Urinary bladder (tissue), 3 donors: ENCODE measurements at regions not wholly inside any gene's neighbourhood (a gene's known extent, or its start where the extent isn't known, plus 50 kb on each side); places are given as distances from the start of the nearest gene placed in this dataset.
"Not testable (repeated sequence)": the region's sequence is repeated elsewhere in the genome, so short reads cannot be mapped to it uniquely, and the experiment has no call there.

ENCODE experiments used
- DNase-seq: peaks from one replicate; pipeline ENCODE4 v3.0.0-alpha.2; 2015; ENCODE audit errors: extremely low spot score
- H3K27ac ChIP-seq: one replicate; pipeline ENCODE4 v1.5.1; 2013; ENCODE audit warnings: low read depth, mild to moderate bottlenecking, moderate library complexity
- H3K36me3 ChIP-seq: one replicate; pipeline ENCODE4 v1.6.1; 2013; ENCODE audit warnings: mild to moderate bottlenecking, moderate library complexity; ENCODE audit not compliant: insufficient read depth
- H3K4me1 ChIP-seq: one replicate; pipeline ENCODE4 v1.6.1; 2013; ENCODE audit warnings: mild to moderate bottlenecking, moderate library complexity; ENCODE audit not compliant: insufficient read depth
- H3K4me3 ChIP-seq: one replicate; pipeline ENCODE4 v1.5.1; 2013; ENCODE audit warnings: low read depth, low read length
- WGBS: extraction: QIAGEN DNeasy Blood & Tissue Kit; methylation state at CpG from one replicate; pipeline ENCODE4 v1.1.7; 2013; 5-methylcytosine and 5-hydroxymethylcytosine counted together
- donor health status: healthy with polysubstance abuse.
- donor health status: healthy.

DNA sequence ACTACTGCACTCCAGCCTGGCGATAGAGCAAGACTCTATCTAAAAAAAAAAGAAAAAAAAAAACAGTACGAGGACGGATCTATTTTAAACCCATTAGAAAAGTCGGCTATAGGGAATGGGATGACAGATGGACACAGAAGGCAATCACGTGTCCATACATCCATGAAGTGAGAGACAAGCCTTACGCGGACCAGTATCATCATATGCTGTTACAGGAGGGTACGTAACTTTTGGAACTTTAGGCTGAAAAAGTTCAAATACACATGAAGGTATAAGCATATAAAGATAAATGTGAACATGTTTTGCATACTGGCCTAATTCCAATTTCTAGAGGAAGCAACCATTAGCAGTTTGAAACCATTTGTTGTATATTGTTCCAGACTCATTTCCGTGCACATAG is 109.8 kb upstream of the EXOC2 start:
- H3K4me1 ChIP-seq, result no peaks in the 10 kb centered on the region
- DNase-seq, result no peak
- no peak overlapping the region for H3K27ac ChIP-seq
- H3K36me3 ChIP-seq, result no peaks in the 10 kb centered on the region
- no peak overlapping the region for H3K4me3 ChIP-seq
- WGBS, result 73% methylated on average over 9 of the region's 9 CpGs

DNA sequence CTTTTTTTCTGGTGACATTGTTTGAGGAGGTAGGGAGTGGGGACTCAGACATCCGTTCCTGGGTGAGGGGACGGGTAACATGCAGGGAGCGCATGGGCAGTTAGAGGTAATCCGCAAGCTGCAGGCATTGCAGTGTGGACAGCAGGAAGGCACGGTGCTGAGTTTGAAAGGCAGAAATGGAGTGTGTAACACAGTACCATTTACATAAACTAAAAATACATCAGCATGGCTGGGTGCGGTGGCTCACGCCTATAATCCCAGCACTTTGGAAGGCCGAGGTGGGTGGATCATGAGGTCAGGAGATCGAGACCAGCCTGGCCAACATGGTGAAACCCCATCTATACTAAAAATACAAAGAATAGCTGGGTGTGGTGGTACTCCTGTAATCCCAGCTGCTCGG is 109.3 kb upstream of the EXOC2 start:
- not testable (repeated sequence) for H3K36me3 ChIP-seq, H3K27ac ChIP-seq, H3K4me1 ChIP-seq, H3K4me3 ChIP-seq, DNase-seq
- 84% methylated on average over 10 of the region's 10 CpGs for WGBS

DNA sequence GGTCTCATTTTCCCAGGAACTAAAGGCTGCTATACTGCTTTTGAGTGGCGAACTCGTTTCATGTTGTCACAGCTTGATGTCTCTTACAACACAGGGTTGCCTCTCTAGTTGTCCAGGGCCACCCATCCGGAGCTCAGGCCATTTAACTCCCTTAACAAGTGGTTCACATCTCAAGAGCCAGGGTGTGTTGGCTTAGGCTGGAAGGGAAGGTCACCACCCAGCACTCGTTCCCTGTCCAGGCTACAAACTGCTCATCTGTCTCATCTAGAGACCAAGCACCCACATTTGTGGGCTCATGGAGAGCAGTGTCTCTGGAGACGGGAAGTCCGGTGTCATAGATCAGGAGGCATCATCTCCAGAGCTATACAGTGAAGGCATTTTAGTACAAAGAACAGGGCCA is 106.8 kb upstream of the EXOC2 start:
- WGBS, result 83% methylated on average over 6 of the region's 6 CpGs
- H3K36me3 ChIP-seq, result no peaks in the 10 kb centered on the region

DNA sequence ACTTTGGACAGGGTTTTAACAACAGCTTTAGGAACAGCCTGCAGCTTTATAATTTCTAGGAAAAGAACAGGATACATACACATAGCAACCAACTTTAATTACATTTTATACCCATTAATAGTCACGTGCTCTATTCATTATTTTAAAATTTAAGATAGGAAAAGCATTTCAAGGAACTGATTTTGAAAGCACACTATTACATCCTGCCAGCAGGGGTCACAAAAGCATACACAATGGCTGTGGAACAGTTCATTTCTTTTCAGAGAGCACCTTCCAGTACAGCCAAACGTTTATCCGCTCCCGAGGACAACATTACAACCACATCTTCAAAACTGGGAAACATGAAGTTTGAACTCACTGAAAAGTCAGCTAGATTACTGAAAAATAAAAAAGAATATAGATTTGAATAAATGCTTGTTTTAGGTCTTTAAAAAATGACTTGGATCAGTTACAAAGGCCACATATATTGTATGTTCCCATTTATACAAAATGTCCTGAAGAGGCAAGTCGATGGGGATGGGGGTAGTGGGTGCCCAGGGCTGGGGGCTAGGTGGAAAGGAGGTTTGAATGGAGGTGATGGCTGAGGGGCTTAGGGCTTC is 104.6 kb upstream of the EXOC2 start:
- peak; percentile 31 for DNase-seq
- no peak overlapping the region for H3K27ac ChIP-seq

More for the DNA sequence above, 106.8 kb upstream of the EXOC2 start:
- Histone ChIP-seq H3K4me1 (no peaks in the 10 kb centered on the region), H3K4me3 (no peak overlapping the region), H3K27ac (no peak overlapping the region)
- no peak for DNase-seq

DNA sequence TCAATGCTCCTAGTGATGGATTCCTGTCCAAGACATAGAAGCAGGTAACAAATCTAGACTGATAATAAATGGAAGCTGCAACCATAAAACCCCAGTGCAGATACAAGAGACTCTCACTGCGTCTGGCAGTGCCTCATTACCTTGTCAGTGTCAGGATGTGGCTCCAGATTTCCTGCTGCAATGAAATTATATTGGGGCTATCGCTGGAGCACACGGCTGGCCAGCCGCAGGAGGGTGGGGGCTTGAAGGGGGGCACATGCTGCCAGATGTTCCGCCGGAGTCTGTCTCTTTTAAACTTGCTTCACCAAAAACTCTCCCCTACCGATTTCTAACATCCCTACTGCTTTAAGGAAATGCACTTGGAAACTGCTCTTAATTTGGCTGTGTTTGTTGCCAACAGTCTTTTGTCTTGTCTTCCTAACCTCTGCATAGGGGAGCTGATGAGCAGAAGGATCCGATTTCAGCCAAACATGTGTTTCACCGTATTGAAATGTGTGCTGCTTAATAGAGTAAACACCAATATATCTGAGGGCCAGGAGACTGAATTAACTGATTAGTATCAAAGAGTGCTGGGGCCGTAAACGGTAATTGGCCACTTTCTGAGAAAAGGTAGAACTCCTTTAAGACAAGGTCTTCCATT is 102.2 kb upstream of the EXOC2 start:
- DNase-seq, result no peak
- no peaks in the 10 kb centered on the region for H3K36me3 ChIP-seq
- 22% methylated on average over 11 of the region's 11 CpGs for WGBS
- H3K4me1 ChIP-seq, result no peaks in the 10 kb centered on the region
- no peak overlapping the region for H3K27ac ChIP-seq
- H3K4me3 ChIP-seq, result no peak overlapping the region

More for the DNA sequence above, 104.6 kb upstream of the EXOC2 start:
- WGBS, result 9% methylated on average over 5 of the region's 5 CpGs
- Histone ChIP-seq H3K4me3 (no peak overlapping the region), H3K4me1 (no peaks in the 10 kb centered on the region), H3K36me3 (no peaks in the 10 kb centered on the region)

DNA sequence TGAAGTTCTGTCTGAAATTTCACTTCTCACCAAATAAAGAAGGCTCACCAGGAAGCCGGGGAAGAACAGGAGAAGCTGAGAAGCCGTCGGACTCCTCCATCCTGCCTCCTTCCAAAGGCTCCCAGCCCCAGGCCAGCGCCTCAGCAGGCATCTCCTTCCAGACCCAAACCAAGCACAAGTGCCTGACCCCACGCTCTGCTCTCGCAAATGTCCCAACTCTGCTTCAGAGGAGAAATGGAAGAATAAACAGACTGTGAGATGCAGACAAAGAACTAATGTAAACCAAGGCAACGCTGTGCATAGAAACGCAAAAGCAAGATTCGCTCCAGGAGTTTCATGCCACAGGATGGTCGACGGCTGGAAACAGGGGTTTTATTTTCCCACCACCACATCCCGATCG is 100.3 kb upstream of the EXOC2 start:
- H3K27ac ChIP-seq, result no peak overlapping the region
- no peak for DNase-seq
- WGBS, result 40% methylated on average over 13 of the region's 13 CpGs
- H3K4me1 ChIP-seq, result no peaks in the 10 kb centered on the region
- no peaks in the 10 kb centered on the region for H3K36me3 ChIP-seq
- no peak overlapping the region for H3K4me3 ChIP-seq

DNA sequence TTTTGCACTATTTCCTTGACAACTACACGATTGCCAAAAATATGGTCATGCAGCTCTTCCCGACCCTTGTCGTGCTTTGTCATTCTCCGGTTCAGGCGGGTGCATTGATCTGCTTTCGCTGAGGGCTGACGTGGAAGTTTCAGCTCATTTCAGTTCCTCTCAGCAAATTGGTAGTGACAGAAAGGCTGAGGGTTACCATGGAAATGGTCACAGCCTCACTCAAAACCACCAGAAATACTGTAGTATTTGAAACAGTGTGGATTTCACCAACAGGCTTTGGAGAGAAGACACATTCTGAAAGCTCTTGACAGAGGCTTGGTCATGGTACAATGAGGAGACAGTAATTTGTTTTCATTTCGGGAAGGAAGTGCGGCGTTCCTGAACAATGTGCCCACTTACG is 99.7 kb upstream of the EXOC2 start:
- no peak for DNase-seq
- no peaks in the 10 kb centered on the region for H3K4me1 ChIP-seq
- WGBS, result 75% methylated on average over 11 of the region's 11 CpGs
- H3K4me3 ChIP-seq, result no peak overlapping the region
- no peak overlapping the region for H3K27ac ChIP-seq
- no peaks in the 10 kb centered on the region for H3K36me3 ChIP-seq

DNA sequence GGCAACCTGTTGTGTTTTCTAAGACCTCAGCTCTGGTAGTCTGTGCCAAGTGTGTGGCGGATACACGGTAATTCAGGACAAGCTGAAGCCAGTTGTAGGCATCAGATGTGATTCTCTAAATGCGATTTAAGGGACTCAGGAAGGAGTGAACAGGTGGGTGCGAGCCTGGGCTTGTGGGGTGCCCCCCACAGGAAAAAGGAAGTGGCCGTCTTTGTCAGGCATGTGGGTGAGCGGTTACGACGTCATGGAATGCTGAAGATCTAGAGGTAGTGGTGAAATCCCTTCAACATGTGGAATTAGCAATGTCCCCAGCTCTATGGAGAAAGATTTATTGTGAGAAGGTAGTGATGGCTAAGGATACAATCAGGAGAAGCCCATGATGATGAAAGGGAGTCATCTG is 95.1 kb upstream of the EXOC2 start:
- Histone ChIP-seq H3K4me3 (no peak overlapping the region), H3K27ac (no peak overlapping the region), H3K4me1 (no peaks in the 10 kb centered on the region), H3K36me3 (no peaks in the 10 kb centered on the region)
- WGBS, result 64% methylated on average over 8 of the region's 8 CpGs
- no peak for DNase-seq

DNA sequence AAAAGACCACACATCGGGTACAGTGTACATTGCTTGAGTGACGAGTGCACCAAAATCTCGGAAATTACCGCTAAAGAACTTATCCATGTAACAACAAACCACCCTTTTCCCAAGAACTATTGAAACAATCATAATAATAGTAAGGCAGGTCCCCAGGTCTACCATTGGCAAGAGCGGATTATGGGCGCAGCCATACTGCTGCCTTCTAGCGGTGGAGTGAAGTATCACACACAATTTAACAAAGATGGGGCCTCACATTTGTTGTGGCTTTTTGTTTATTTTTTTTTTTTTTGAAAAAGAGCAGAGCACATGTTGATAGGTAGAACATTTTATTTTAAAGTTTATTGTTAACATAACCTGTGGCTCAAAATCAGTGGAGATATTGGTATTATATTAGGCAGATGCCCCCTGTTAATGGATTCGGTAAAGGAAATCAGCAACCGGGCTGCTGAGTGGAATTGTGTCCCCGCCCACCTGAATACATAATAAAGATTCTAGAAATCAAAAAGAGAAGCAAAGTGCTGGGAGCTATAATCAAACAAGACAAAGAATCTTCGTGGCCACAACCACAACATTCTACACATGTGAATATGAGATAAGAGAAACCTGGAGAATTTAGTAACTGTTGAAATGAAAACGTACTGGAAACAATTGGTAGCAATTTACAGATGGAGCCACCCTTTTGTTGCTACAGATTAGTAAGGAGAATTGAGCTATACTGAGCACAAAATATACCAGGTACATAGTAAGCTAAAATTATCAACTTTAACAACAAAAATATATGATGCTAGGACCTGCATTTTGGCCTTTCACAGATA is 94.2 kb upstream of the EXOC2 start:
- H3K36me3 ChIP-seq, result no peaks in the 10 kb centered on the region
- 80% methylated on average over 12 of the region's 12 CpGs for WGBS
- no peak overlapping the region for H3K4me3 ChIP-seq
- H3K27ac ChIP-seq, result no peak overlapping the region
- DNase-seq, result no peak
- H3K4me1 ChIP-seq, result no peaks in the 10 kb centered on the region

DNA sequence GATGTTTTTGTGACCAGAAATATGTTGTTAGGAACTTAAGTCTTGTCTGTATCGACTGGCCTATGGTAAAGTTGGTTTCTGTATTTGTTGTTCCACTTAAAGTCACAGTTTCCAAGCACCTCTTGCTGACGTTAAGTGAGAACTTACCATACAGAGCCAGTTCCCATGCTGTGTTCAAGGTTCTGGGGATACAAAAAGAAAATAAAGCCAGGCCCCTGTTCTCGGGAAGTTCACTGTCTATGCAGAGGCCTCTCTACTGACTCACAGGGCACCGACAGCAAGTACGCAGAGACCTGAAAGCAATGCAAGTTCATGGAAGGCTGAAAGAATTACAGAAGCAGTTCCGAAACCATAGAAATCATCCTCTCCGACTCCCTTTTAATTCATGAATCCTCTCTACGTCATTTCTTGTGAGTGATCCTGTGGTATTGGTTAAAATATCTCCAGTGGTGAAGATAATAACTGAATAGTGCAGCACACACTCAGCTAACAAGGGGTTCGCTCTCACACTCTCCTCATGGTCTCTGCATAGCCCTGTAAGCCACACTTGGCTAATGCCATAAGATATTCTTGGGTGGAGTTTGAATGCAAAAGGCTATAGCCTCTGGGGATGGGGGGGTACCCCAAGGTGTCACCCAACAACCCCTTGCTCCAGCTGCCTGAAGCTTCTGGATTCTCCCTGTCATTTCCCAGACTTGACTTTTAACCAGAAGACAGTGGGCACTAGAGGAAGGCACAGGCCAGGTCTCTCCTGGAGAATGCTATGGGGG is 91.2 kb upstream of the EXOC2 start:
- H3K27ac ChIP-seq, result no peak overlapping the region
- no peak for DNase-seq
- no peaks in the 10 kb centered on the region for H3K4me1 ChIP-seq
- H3K36me3 ChIP-seq, result no peaks in the 10 kb centered on the region
- WGBS, result 88% methylated on average over 9 of the region's 9 CpGs
- no peak overlapping the region for H3K4me3 ChIP-seq

DNA sequence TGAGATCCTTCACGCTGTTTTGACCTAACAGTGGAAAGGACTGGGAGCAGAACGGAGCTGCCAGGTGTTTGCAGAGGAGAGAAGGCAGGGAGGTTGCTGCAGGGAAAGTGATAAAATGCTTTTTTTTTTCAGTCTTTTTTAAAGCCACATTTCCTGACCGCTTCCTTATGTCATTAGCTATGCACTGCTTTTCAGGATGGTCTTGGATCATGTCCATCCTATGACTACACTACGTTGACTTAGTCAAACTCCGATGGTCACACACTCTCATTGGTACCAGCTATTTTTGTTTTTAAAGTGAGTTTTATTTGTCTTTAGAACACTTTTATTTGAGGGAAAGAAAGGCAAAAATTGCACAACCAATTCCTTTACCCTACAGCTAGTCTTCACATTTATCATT is 89.2 kb upstream of the EXOC2 start:
- H3K27ac ChIP-seq, result no peak overlapping the region

DNA sequence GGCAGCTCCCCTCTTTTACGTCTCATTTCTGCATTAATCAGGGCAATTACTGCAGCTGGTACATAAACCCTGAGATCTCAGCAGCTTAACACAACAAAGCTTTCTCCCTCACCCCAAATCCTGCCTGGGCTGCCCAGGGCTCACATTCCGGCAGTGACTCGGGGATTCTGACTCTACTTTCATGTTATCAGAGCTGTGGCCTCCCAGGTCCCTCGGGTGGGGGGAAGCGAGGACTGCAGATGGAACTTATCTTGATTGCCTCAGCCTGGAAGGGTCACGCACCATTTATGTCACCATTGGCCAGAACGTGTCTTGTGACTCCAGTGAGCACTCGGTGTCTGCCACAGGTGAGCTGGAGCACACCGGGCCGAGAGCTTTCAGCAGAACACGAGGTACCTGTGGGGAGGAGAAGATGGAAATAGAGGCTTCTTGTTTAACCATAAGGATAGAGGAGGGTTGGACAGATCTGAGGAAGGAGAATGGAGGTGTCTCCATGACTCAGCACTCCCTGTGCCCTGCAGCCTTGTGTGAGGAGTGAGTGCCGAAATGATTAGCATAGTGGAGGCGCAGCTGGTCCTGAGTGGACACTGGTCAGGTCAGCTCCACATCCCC is 88.5 kb upstream of the EXOC2 start:
- 55% methylated on average over 13 of the region's 13 CpGs for WGBS

More for the DNA sequence above, 89.2 kb upstream of the EXOC2 start:
- no peak overlapping the region for H3K4me3 ChIP-seq
- DNase-seq, result no peak
- 67% methylated on average over 5 of the region's 5 CpGs for WGBS
- no peaks in the 10 kb centered on the region for H3K4me1 ChIP-seq
- H3K36me3 ChIP-seq, result no peaks in the 10 kb centered on the region

DNA sequence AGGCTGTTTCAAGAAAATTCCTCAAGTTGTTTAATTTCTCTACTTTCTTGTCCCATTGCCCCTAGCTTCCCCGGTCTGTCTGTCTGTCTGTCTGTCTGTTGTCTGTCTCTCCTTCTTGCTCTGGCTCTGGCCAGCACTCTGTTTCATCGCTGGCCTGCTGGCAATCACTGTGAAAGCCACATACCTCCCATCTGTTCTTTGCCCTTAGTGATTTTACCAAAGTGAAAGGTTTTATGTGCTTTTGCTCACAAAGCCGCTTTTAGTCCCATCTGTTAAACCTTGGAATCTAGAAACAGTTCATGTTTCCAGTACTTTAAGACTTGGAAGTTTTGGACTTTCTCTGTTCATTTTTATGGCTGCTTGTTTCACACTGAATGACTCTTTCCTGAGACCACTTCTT is 87.8 kb upstream of the EXOC2 start:
- H3K36me3 ChIP-seq, result no peaks in the 10 kb centered on the region
- no peaks in the 10 kb centered on the region for H3K4me1 ChIP-seq
- 58% methylated on average over 3 of the region's 3 CpGs for WGBS
- no peak for DNase-seq
- no peak overlapping the region for H3K27ac ChIP-seq
- H3K4me3 ChIP-seq, result no peak overlapping the region

More for the DNA sequence above, 88.5 kb upstream of the EXOC2 start:
- H3K4me3 ChIP-seq, result no peak overlapping the region
- no peak for DNase-seq
- H3K4me1 ChIP-seq, result no peaks in the 10 kb centered on the region
- H3K27ac ChIP-seq, result no peak overlapping the region
- H3K36me3 ChIP-seq, result no peaks in the 10 kb centered on the region
